ENCODE measurements at regions not wholly inside any gene's neighbourhood (a gene's known extent, or its start where the extent isn't known, plus 50 kb on each side); places are given as distances from the start of the nearest gene placed in this dataset.
"Not testable (repeated sequence)": the region's sequence is repeated elsewhere in the genome, so short reads cannot be mapped to it uniquely, and the experiment has no call there.

GRCh38 chr14:87030197-87030596 is 962.8 kb downstream of the GALC start:
- Histone ChIP-seq H4K20me1 (ENCODE audit: insufficient read depth) (no peaks in the 10 kb centered on the region), H3K9ac (no peak overlapping the region), H3K4me1 (ENCODE audit: low read depth, poor library complexity, severe bottlenecking) (no peaks in the 10 kb centered on the region), H3K79me2 (ENCODE audit: insufficient read depth, low read depth) (no peaks in the 10 kb centered on the region), H3K27ac (no peak overlapping the region), H3K4me2 (no peak overlapping the region), H3K36me3 (ENCODE audit: insufficient read depth) (no peaks in the 10 kb centered on the region), H3K27me3 (ENCODE audit: insufficient read depth, low read depth) (no peaks in the 10 kb centered on the region), H2AFZ (ENCODE audit: low read depth) (no peak overlapping the region), H3K4me3 (IDR thresholded peaks at IDR 0.05; ENCODE audit: insufficient read depth, low read depth, low read length) (no peak overlapping the region)
- no peak for TF ChIP-seq CTCF (conservative IDR thresholded peaks at IDR 0.05; ENCODE audit: low read depth, low read length)

GRCh38 chr14:87020106-87020505 is 972.9 kb downstream of the GALC start:
- H3K27me3 ChIP-seq (ENCODE audit: insufficient read depth, low read depth) = not testable (repeated sequence)

GRCh38 chr14:87018294-87018693 is 974.7 kb downstream of the GALC start:
- no peaks in the 10 kb centered on the region for H3K4me1 ChIP-seq (ENCODE audit: low read depth, poor library complexity, severe bottlenecking)
- no peaks in the 10 kb centered on the region for H3K79me2 ChIP-seq (ENCODE audit: insufficient read depth, low read depth)
- no peaks in the 10 kb centered on the region for H4K20me1 ChIP-seq (ENCODE audit: insufficient read depth)
- no peak for TF ChIP-seq CTCF (conservative IDR thresholded peaks at IDR 0.05; ENCODE audit: low read depth, low read length)
- H3K27ac ChIP-seq = no peak overlapping the region
- no peak overlapping the region for H3K4me2 ChIP-seq
- H3K27me3 ChIP-seq (ENCODE audit: insufficient read depth, low read depth) = no peaks in the 10 kb centered on the region
- H3K9ac ChIP-seq = no peak overlapping the region
- no peaks in the 10 kb centered on the region for H3K36me3 ChIP-seq (ENCODE audit: insufficient read depth)
- no peak overlapping the region for H3K4me3 ChIP-seq (IDR thresholded peaks at IDR 0.05; ENCODE audit: insufficient read depth, low read depth, low read length)
- no peak overlapping the region for H2AFZ ChIP-seq (ENCODE audit: low read depth)

More at GRCh38 chr14:87020106-87020505, 972.9 kb downstream of the GALC start:
- not testable (repeated sequence) for H2AFZ ChIP-seq (ENCODE audit: low read depth); H3K36me3 ChIP-seq (ENCODE audit: insufficient read depth); H3K9ac ChIP-seq; H3K4me3 ChIP-seq (IDR thresholded peaks at IDR 0.05; ENCODE audit: insufficient read depth, low read depth, low read length); H3K4me2 ChIP-seq; H3K27ac ChIP-seq; H3K79me2 ChIP-seq (ENCODE audit: insufficient read depth, low read depth); H3K4me1 ChIP-seq (ENCODE audit: low read depth, poor library complexity, severe bottlenecking); H4K20me1 ChIP-seq (ENCODE audit: insufficient read depth)

GRCh38 chr14:87017335-87017734 is 975.6 kb downstream of the GALC start:
- H4K20me1 ChIP-seq (ENCODE audit: insufficient read depth) = no peaks in the 10 kb centered on the region

GRCh38 chr14:87014856-87015255 is 978.1 kb downstream of the GALC start:
- Histone ChIP-seq H3K36me3 (ENCODE audit: insufficient read depth) (no peaks in the 10 kb centered on the region), H3K4me3 (IDR thresholded peaks at IDR 0.05; ENCODE audit: insufficient read depth, low read depth, low read length) (no peak overlapping the region), H3K27ac (no peak overlapping the region), H3K27me3 (ENCODE audit: insufficient read depth, low read depth) (no peaks in the 10 kb centered on the region), H2AFZ (ENCODE audit: low read depth) (no peak overlapping the region), H3K79me2 (ENCODE audit: insufficient read depth, low read depth) (no peaks in the 10 kb centered on the region), H4K20me1 (ENCODE audit: insufficient read depth) (no peaks in the 10 kb centered on the region), H3K4me2 (no peak overlapping the region), H3K9ac (no peak overlapping the region), H3K4me1 (ENCODE audit: low read depth, poor library complexity, severe bottlenecking) (no peaks in the 10 kb centered on the region)
- no peak for TF ChIP-seq CTCF (conservative IDR thresholded peaks at IDR 0.05; ENCODE audit: low read depth, low read length)

More at GRCh38 chr14:87017335-87017734, 975.6 kb downstream of the GALC start:
- Histone ChIP-seq H3K4me1 (ENCODE audit: low read depth, poor library complexity, severe bottlenecking) (no peaks in the 10 kb centered on the region), H3K4me2 (no peak overlapping the region), H3K27ac (no peak overlapping the region), H3K27me3 (ENCODE audit: insufficient read depth, low read depth) (no peaks in the 10 kb centered on the region), H3K36me3 (ENCODE audit: insufficient read depth) (no peaks in the 10 kb centered on the region), H3K79me2 (ENCODE audit: insufficient read depth, low read depth) (no peaks in the 10 kb centered on the region), H2AFZ (ENCODE audit: low read depth) (no peak overlapping the region), H3K9ac (no peak overlapping the region), H3K4me3 (IDR thresholded peaks at IDR 0.05; ENCODE audit: insufficient read depth, low read depth, low read length) (no peak overlapping the region)
- TF ChIP-seq CTCF (conservative IDR thresholded peaks at IDR 0.05; ENCODE audit: low read depth, low read length) = no peak

Measured in KMS-11 (cell line).